C4-2B (cell line): ENCODE measurements at regions not wholly inside any gene's neighbourhood (a gene's known extent, or its start where the extent isn't known, plus 50 kb on each side); places are given as distances from the start of the nearest gene placed in this dataset.

Source experiments
- CTCF ChIP-seq: fragments of 450-650 bp; conservative IDR thresholded peaks from 2 replicates; pipeline ENCODE4 v1.5.1; 2017; ENCODE audit warnings: mild to moderate bottlenecking
- ZFX ChIP-seq: fragments of 450-650 bp; IDR thresholded peaks from 2 replicates; pipeline ENCODE4 v1.6.1; 2017

- TF ChIP-seq CTCF (no peak), ZFX (no peak)
These were observed 246.8 kb downstream of the METTL4 start for GRCh38 chr18:2324459-2324858.
